Hindlimb muscle (tissue), 1 donor: ENCODE measurements at regions not wholly inside any gene's neighbourhood (a gene's known extent, or its start where the extent isn't known, plus 50 kb on each side); places are given as distances from the start of the nearest gene placed in this dataset.
"Not testable (repeated sequence)": the region's sequence is repeated elsewhere in the genome, so short reads cannot be mapped to it uniquely, and the experiment has no call there.

ENCODE experiments used
- DNase-seq: peaks from one replicate; pipeline ENCODE4 v3.0.0-alpha.2; 2013

DNA sequence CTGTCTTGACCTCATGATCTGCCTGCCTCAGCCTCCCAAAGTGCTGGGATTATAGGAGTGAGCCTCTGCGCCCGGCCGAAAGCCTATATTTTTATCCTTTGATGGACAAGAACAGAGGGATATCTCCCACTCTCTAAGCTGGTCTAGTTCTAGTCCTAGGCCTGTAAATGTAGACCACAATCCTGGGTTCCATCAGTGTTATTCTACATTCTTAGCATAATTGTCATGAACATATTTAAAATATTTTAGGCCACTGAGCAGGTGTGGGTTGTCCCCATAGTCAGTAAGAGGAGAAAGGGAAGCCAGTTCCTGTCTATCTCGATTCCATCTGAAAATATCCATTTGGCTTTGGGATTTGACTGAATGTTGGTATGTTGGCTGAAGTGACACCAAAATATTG, 118.1 kb downstream of the EBLN2 start:
- DNase-seq = no peak

DNA sequence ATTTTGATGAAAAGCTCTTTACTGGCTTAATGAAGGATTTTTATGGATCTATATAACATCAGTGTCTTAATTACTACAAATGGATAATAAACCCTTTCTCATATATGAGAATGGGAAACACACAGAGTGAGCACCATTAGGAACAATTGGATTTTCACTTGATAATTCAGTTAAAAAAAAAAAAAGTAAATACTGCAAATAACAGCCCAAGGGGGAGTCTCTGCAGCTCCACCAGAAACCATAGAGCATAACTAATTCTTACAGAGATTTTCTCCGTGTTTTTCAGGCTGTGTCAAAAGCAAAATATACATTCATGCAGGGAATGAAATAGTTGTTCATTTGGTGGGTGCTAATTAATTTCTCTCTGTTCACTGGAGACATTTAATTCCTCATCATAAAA, 125.3 kb downstream of the EBLN2 start:
- no peak for DNase-seq

DNA sequence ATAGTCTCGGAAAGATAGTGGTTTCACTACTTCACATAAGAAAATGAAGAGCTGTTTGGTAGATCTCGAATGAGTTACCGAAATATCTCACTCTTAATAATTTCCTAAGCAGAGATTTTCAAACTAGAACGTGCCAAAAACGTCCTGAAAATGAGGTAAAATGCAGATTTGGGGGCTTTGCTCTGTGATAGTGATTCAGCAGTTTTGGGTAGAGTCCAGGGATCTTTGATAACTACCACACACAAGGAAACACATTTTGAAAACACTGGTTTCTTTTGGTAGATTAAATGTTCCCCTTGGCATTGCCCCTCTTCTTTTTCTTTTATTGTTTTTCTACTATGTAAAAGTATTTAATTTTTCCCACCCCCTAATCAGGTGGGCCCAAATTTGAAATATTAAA, 125.9 kb downstream of the EBLN2 start:
- DNase-seq = no peak

DNA sequence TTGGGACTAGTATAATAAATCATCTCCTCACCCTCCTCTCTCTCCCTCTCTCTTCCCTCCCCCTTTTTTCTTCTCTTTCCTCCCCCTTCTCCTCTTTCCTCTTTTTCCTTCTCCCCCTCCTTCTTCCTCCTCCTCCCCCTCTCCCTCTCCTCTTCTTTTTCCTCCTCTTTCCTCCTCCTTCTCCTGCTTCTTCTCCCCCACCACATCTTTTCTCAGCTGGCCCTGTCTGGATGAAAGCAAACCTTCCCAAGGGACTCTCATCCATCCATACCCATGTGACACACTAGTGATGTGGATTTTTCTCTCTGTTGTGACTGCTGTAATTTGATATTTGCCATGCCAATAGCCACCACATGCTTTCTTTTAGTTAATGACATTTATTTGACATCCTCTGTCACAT, 127.2 kb downstream of the EBLN2 start:
- no peak for DNase-seq

DNA sequence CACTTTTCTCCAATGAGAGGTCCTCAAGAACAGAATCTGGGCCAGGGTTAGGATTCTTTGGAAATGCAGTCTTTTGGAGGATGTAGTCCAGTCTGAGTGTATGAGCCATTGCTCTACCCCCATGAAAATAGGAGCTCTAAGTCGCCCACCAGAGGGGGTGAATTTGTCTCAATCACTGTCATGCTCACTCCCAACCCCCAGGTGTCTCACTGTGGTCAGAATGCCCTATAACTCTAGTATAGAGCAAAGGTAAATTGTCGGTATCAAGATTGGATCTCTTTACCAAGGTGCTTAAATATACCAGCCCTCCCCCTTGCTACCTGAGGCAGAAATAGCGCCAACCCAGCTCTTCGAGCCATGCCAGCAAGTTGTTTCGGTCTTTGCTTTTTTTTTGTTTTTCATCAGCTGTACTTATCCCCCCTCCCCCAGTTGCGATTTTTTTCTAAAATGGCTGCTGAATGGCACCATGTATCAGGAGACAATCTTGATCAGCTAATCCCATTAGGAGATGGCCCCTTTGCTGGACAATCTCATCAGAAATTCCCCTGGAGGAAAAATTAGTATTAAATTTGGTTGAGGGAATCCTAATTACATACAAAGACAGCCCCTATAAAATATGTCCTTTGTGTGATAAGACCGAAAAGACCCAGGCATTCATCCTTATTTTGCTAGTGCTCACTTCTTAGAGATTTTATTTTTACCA, 130.7 kb downstream of the EBLN2 start:
- no peak for DNase-seq

DNA sequence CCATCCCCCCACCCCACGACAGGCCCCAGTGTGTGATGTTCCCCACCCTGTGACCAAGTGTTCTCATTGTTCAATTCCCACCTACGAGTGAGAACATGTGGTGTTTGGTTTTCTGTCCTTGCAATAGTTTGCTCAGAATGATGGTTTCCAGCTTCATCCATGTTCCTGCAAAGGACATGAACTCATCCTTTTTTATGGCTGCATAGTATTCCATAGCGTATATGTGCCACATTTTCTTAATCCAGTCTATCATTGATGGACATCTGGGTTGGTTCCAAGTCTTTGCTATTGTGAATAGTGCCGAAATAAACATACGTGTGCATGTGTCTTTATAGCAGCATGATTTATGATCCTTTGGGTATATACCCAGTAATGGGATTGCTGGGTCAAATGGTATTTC, 132.5 kb downstream of the EBLN2 start:
- DNase-seq = not testable (repeated sequence)

DNA sequence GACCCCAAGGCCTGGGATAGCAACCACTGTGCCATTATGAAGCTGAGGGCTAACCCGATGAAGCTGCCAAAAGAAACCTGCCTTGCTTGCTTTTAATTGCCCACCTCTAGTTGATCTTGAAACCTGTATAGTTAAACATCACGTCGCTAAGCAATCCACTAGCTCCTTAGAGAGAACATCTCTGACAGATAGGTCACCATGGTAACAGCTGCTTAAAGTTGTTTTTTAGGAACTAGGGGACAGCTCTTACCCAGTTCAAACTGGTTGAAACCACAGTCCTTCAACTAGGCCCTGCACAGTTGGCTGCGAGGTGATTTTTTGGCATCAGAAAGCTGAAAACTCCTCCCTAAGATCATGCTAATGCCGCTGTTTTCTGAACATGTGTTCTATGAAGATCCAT, 135.7 kb downstream of the EBLN2 start:
- DNase-seq = no peak

DNA sequence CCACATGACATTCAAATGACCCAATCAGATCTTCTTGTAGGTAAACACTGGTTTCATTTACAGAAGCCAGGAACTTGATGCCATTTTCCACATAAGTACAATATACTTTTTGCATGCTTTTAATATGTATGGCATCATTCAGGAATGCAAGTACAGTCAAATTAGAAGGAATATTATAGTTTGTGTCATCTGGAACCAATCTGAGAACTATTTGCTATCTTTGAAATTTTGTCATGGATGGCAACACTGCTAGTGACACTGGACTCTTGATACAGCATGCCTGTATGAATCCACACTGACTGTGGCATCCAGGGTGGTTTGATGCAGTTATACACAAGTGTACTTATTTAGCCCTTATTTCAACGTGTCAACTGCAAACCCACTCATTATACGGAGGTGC, 141.6 kb downstream of the EBLN2 start:
- no peak for DNase-seq

DNA sequence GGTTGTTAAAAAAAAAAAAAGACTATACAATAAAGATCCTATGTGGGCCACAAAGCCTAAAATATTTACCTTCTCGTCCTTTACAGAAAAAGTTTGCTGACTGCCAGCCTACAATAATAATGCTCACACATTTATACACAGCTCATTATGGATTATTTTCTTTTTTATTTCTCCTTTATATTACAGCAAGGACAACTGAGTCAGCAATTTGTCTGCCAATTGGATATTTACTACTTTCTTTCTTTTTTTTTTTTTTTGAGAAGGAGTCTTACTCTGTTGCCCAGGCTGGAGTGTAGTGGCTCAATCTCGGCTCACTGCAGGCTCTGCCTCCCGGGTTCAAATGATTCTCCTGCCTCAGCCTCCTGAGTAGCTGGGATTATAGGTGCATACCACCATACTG, 142.2 kb downstream of the EBLN2 start:
- no peak for DNase-seq

DNA sequence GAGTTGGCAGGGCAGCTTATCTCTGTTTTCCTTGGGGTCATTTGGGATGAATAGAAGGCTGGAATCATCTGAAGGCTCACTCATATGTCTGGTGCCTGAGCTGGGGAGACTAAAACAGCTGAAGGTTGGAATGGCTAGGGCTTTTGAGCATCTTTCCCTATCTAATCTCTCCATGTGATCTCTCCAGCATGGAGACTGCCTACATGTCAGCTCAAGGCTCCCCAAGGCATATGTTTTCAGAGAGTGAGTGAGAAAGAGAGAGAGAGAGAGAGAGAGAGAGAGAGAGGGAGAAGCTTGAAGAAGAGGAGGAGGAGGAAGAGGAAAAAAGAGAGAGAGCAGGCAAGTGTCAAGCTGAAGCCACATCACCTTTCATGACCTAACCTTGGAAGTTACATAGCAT, 143.4 kb downstream of the EBLN2 start:
- no peak for DNase-seq

DNA sequence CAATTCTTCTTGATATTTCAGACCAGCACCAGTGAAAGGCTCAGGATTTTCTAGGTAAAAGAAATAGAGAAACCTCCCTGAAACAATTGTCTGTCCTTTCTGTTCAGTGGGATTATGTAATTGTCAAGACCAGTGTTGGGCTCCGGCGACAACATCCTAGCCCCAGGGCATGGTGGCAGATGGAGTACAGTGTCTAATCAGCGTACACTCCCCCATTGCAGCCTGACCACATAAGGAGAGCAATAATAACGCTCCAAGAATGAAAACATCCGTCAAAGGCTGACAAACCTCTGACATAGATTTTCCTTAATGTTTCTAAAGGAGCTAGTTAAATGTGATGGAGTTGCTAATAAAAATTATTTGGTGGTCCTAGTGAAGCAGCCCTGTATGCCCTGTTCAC, 144.6 kb downstream of the EBLN2 start:
- no peak for DNase-seq

DNA sequence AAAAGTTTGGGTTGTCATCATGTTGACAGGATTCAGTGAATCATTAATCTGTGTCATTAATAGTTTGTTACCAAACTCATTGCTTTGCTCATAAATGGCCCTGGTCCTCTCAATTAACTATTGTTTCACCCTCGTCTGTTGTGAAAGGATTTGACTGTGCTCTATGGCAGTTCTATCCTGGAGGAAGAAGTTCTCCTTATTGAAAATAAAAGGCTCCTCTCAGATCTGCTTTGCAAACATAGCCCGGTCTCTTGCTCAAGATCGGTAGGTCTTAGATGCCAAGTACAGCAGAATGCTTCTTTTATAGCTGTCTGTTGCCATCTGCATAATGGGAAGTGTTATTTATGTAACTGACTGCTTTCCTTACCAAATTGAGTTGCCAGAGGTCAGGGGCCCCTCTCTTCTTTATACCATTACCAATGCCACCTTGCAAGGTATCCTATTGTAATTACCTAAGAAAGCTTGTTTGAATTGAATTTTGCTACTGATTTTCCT, 146.5 kb downstream of the EBLN2 start:
- no peak for DNase-seq

DNA sequence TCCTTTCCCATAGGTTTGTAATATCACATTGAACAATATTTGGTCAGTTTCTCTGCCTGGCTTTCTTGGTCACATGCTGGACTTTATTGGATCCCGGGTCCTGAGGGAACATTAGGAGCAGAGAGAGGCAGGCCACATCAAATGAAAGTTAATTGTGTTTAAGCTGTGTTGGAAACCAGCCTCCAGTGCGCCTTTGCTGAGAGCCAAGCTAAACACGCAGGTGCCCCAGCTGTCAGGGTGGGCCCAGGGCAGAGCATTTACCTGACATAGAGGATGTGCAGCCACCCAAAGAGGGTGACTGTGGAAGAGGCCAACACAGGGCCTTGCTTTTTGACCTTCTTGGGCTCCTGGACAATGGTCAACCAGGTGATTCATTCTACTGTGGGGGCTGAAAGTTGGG, 149.3 kb downstream of the EBLN2 start:
- DNase-seq = no peak

DNA sequence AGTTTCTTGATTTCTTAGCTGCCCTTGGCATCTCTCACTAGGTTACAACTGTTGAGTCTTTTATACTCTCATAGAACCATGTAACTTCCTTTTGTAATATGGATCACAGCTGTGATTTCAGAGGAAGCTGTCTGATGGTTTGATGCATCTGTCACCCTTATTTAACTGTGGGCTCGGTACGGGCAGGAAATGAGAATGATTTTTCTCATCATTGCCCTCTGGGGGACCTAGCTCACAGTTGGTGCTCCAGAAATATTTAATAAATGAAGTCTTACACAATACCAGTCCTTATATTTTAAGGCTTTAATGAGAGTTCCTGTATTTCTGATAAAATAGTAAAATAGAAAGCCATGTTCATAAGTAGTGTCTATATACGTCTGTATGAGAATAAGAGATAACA, 151.2 kb downstream of the EBLN2 start:
- DNase-seq = no peak

DNA sequence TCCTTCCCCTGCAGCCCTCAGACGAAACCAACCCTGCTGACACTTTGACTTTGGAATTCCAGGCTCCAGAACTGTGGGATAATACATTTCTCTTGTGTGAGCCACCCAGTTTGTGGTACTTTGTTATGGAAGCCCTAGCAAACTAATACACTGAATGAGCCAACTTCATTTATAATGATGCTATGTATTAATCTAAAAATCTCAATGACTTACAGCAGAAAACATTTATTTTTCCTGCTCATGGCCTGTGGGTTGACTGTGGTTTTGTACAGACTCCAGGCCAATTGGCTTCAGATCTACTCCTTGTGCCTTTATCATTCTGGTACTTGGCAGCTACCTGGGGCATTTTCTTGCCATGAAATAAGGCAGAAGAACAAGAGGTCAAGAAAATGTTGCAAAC, 152.4 kb downstream of the EBLN2 start:
- DNase-seq = no peak

DNA sequence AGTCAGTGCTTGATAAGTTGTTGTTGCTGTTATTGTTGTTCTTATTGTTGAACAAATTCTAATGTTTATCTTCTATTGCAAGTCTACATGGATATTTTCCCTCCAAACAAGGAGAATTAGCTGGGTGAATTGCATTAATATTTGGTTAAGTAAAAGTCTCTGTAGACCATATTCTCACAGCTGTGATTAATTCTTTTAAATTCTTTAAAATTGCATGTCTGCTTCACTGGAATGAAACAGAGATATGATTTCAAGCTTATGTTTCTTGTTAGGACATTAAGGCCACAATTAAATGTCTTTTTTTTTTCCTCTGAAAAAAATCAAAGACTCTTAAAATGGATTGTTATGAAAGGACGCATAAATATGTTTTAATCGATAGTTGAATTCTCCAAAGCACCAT, 153.4 kb downstream of the EBLN2 start:
- DNase-seq = no peak

DNA sequence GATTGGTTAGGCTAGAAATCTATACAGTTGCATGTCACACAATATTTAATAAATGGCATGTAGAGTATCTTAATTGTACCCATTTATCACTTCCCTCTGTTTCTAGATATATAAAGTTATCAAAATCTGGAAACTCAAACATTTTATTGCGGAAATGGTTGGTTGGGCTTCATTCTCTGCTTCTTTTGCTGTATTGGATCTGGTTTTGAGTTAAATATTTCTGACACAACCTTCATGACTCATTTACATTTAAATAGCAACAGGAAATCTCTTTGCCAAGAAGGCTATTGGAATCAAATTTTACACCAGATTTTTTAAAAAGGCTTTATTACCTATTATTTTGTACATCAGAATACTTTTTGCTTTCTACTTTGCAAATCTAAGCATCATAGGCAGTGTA, 153.8 kb downstream of the EBLN2 start:
- DNase-seq = no peak

DNA sequence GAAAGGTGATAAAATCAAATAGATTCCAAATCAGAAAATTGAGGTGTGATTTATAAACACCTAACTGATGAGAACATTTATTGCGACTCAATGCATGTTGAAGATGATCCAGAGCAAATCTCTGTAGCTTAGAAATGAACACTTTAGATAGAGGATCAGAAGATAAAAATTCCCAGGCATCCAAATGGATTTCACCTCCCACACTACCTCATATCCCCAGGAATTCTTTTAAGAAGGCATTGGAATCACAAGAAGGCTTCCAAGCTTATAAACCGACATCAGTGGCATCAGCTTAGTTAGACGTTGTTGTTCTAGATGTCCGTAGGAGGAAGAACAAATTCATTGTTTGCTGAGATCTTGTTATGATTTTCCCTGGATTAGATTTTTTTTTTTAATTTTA, 154.4 kb downstream of the EBLN2 start:
- DNase-seq = no peak

DNA sequence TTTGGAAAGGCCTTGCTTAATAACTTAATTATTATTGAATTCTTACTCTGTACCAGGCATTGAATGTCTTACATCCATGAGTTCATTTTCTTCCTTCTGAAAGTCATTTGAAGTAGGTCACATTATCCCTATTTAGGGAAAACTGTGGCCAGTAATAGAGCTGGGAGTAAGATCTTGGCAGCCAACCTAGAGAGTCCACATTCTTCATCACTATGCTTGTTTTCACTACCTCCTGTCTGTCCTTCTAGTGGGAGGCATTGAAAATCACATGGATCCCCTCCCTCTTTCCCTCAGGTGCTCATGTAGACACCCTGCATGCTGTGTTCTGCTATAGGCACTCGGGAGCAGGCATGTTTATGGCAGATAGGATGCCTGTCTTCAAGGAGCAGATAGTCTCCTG, 154.9 kb downstream of the EBLN2 start:
- DNase-seq = no peak

DNA sequence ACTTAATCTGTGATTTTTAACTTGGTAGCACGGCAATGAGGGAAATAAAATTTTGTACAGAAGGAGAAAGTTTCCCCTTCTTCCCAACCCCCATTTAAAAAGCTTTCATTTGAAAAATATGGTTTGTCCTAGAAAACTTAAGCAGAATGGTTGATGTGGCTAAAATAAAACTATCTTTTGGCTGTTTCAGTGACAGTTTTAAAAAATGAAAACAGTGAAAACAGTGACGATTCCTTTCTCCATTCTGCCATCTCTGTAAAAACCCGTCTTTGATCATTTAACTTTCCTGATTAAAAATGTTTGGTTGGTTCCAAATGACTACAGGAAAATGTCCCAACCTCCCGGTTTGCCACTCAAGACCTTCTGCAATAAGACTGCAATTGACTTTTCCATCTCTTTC, 160.7 kb downstream of the EBLN2 start:
- DNase-seq = no peak

DNA sequence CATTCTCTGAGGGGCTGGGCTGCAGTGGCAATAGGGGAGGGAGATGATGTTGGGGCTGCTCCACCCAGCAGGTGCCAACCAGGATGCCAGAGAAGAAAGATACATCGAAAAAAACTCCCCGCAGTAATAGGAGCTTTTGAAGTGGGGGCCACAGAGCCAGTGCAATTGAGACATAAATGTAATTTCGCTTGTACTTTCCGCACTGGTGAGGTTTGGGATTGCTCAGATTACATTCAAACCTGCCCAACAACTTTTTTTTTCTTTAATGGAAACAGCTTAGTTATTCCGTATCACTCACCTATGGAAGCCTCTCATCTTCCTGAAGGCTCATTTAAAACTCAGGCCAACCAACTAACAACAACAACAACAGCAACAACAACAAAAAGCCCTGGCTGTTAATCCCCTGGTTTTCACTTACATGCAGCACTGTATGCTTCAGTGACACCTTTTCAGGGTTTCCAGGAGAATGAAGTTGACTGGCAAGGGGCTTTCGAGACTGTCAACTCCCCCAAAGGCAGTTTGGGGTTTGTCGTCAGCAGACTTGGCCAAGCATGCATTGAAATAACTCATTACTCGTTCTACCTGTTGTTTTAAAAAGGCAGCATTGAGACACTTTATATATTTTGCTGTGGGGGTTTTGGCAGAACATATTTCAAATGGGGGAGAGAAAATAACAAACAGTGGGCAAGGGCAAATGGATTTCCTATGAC, 163.8 kb downstream of the EBLN2 start:
- DNase-seq = no peak

DNA sequence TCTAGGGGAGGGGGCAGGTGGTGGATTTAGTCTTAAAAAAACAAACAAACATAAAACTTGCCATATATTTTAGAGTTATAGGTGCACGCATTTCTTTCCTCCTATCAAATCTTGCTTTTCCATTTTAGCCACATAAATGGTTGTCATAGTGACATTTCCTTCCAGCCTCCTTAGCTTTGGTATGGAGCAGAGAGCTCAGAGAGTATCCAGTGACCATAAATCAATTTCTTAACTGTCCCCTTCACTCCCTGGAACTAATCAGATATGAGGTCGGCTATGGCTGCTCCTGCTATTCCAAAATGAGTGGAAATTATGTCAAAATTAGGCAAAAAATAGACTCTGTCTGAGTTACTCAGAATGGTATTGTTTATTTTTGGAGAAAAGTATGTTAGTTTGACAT, 164.5 kb downstream of the EBLN2 start:
- no peak for DNase-seq

DNA sequence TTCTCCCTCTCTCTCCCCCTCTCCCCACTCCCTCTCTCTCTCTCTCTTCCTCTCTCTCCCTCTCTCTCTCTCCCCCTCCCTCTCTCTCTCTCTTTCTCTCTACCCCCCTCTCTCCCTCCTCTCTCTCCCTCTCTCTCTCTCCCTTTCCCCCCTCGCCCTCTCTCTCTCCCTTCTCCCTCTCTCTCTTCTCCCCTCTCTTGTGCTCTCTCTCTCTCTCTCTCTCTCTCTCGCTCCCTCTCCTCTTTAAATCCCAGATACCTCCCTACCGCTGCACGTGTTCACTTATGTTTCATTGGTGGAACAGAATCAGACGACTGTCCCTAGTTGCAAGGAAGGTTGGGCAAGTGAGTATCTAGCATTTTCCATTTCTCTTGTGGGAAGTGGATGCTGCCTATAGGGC, 166.5 kb downstream of the EBLN2 start:
- no peak for DNase-seq

DNA sequence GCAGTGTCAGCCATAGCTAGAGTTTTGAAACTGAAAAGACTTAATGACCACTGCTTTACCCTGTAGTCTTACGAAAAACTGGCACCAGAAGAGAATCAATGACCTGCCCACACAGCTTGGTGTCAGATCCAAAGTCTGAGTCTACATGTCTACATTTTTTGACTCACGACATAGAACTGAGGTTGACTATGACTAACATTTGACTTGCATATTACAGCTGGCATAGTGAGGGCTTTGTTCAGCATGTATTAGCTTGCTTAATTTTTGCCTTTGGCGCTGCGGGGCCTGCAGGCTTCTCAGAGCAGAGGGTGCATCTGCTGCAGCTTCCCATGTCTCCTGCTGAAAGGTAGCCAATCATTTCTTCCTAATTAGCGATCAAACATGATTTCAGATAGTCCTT, 167.0 kb downstream of the EBLN2 start:
- no peak for DNase-seq

DNA sequence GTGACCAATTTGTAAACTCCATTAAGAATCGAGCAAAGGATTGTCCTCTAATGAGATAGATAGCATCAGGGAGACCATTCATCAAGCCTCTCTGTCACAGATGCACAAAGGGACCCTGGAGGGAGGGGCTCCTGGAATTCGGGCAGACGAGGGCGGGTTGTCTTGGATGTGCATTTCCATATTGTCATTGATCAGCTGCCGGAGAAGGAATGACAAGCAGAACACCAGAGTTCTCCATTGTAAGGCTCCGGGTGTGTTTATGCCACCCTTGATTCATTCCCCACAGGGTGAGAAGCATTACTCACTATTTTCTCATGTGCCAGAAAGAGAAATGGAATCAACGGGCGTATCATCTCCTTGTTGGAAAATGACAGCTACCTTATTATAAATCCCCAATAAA, 167.5 kb downstream of the EBLN2 start:
- DNase-seq = no peak
